ENCODE measurements at regions not wholly inside any gene's neighbourhood (a gene's known extent, or its start where the extent isn't known, plus 50 kb on each side); places are given as distances from the start of the nearest gene placed in this dataset.
A peak's percentile ranks its signal among the peaks of the same experiment; 100 is the strongest.
"Not testable (repeated sequence)": the region's sequence is repeated elsewhere in the genome, so short reads cannot be mapped to it uniquely, and the experiment has no call there.

- DNase-seq = no peak
Measured at GRCh38 chr4:132557660-132558059, 591.4 kb upstream of the PCDH10 start.

- no peak for DNase-seq
Measured at GRCh38 chr4:132564920-132565319, 584.2 kb upstream of the PCDH10 start.

DNA sequence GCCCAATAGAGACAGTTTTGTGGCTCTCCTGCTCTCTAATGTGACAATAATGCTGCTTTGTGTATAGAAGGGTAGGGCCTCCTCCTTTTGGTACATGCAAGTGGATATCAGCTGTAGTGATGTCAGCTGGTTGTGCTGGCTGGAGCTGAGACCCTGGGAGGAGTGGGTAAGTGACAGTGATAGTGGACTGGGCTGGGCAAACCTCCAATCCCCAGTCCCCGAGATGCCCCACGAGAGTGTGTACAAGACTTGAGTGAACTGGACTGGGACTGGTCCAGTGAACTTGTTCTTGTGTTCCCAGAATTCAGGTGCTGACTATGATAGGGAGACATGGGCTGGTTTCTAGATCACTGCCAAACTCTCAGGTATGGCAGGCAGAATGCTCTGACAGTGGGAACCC, 583.6 kb upstream of the PCDH10 start:
- no peak for DNase-seq

DNA sequence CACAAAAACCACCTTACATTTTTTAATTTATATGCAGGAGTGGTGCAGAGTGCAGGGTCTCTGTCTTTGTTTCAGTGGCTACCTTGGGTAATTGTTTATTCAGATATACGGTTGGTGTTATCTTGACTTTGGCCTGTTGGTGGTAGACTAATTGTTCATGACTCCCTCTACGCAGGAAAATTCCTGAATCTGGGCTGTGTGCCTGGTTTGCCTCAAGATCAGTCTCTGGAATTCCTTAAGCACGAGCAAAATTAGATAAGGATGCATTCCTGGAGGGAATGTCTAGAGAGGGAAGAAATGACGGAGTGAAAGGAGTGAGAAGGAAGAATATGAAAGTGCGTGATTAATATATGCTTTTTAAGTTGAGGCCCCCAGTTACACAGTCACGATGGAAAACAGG, 576.9 kb upstream of the PCDH10 start:
- no peak for DNase-seq

- no peak for DNase-seq
Measured at GRCh38 chr4:132587626-132588025, 561.5 kb upstream of the PCDH10 start.

GRCh38 chr4:132592340-132592739, 556.8 kb upstream of the PCDH10 start:
- no peak for DNase-seq

DNA sequence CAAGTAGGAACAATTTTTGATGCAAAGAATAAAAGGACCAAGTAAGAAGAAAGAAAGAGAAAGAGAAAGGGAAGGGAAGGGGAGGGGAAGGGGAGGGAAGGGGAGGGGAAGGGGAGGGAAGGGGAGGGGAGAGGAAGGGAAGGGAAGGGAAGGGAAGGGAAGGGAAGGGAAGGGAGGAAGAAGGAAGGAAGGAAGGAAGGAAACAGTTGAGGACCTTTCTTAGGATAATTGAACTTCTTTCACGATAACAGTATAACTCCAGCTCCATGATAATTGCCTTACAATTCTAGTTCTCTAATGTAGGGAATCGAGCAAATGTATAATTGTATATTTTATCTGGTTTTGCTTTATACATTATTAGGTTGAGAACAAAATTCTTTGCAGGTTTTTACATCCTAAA, 556.2 kb upstream of the PCDH10 start:
- no peak for DNase-seq

DNA sequence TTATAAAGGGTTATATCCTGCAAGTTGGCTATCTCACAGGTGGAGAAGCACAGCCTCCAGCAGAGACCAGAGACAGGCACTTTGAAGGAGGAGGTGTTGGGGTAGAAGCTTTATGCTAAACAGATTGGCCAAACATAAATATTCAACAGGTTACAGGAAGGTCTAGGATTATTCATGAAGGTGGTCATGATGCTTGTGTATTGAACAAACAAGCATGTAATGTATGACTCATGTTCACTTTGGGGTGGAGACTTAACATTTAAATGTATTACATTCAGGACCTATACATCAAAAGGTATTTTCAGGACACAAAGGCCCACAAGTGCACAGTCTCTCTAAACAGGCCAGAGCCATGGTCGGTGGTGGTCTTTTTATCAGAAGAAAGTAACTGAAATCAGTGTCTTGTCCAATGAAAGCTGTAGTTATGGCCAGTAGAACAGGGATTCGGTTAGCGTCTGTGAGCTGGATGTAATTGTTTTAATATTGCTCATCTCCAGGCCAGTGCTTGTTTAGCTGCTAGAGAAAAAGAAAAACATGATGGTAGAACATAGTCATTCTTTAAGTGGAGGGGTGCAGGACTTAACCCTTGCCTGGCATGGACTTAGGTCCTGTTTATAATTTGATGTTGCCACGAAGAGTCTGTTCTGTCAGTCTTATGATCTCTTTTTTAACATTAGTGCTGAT, 555.2 kb upstream of the PCDH10 start:
- no peak for DNase-seq

DNA sequence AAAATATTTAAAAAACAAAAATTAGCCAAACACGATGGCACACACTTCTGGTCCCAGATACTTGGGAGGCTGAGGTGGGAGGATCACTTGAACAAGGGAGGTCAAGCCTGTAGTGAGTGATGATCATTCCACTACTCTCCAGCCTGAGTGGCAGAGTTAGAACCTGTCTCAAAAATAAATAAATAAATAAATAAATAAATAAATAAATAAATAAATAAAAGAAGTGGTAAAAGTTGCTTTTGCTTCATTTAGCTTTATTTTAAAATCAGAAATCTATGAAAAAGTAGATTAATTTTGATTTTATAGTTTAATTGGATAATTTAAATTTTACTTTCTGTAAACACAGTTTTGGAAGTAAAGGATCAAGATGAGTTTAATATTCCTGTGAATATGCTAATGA, 552.9 kb upstream of the PCDH10 start:
- no peak for DNase-seq

DNA sequence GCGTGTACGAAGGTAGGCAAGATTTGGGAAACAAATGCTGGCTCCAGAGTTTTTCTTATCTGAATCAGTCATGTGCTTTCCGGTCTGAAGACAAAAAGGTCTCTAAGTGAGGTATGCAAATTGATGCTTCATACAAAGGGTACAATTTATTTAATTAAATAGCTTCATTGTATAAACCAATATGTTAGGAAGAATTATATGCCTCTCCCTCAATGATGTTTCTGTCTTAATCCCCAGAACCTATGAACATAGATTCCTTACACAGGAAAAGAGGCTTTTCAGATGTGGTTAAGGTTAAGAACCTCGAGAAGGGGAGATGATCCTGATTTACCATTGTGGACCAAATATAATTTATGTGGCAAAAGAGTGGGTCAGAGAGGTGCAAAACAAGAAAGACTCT, 543.5 kb upstream of the PCDH10 start:
- no peak for DNase-seq

DNA sequence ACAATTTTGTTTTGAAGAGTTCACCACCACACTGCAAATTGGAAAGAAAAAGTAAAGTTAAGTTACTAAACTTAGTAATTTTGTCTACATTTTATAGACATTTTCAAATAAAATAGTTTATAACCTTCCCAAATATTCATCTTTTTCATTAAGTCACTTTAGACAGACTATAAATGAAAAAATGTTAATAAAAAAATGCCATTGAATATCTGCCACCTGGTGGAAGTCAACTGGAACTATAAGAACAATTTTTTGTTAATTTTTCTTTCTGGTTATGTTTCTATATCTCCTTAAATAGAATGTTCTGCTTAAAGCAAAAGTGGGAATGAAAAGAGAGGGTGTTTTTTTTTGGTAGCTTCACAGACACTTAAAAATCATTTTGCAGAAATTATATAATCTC, 534.4 kb upstream of the PCDH10 start:
- no peak for DNase-seq

GRCh38 chr4:132619968-132620367, 529.1 kb upstream of the PCDH10 start:
- DNase-seq = no peak

- DNase-seq = peak; percentile 0
Measured at GRCh38 chr4:132642016-132642817, 506.9 kb upstream of the PCDH10 start.

DNA sequence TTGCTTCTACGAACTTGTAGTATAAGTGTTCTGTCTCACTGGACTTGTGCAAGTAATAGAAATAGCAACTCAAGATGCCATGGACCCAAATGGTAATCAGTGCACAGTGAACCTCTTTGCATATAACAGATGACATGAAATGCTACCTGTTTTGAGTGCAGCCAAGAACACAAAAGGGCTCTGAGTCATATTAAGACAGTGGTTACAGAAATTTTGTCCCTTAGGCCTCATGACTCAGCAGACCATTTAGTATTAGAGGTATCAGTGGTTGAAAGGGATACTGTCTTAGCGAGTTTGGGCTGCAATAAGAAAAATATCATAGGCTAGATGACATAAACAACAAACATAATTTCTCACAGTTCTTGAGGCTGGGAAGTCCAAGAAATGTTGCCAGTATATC, 502.9 kb upstream of the PCDH10 start:
- no peak for DNase-seq

DNA sequence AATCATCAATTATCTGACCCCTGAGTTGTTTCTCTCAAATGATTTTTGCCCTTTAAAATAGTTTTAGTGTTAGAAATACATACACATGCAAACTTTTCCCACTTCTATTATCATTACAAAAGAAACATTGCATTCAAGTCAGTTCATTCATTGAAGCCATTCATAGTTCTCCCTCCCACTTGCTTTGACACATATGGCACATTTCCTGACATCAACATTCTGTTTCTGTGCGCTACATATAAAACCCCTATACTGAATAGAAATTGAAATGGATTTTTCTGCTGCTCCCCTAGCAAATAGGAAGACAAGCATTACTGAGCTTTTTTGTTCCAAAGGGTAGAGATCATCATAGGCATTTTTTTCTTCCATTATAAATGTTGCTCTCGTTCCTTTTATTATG, 497.9 kb upstream of the PCDH10 start:
- no peak for DNase-seq

DNA sequence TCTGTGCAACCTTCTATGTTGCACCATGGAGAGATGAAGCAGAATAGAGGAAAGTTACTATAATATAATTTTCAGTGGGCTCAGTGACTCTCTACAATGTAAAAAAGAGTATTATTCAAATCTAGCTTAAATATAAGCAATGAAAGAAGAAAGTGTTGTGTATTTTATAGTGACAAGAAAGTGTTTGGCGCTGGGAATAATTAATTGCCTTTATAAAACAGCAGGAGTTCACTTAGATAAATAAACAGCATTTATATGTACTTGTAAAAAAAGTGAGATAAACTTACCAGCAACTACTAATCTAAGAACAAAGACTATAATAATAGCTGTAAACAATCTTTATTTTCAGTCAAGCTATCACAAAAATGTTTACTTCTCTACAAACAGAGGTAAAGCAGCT, 488.9 kb upstream of the PCDH10 start:
- DNase-seq = no peak

DNA sequence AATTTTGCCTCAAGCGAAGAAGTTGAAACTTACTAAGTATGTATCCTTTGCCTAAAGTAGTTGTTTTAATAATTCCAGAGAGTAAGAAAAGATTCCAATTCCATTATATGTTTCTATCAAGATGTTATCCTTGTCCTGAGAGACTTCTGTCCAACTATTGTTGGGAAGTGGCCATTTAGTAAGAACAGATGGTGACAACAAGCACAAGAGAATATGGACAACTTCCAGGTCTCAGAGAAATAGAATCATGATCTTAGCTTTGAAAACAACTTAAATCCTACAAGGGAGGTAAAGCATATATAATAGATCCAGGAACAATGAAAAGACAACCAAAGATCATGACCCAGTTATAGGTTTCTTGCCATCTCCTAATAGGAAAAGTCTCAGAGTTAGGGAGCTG, 486.6 kb upstream of the PCDH10 start:
- no peak for DNase-seq

DNA sequence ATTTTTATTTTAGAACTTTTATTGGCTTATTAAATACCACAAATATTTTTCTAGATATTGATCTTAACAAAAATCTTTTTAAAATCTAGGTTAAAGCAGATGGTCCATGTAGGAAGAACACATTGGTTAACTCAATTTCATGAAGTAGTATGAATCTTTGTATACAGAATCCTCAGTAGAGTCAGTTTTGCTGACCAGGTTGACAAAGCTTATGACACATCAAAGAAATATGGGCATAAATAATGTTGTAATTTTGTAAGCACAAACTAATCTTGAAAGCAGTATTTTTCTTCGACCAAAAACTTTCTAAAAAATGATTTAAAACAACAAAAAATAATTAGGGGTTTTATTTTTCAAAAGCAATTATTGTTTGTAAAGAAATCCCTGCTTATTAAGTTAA, 479.3 kb upstream of the PCDH10 start:
- DNase-seq = no peak

DNA sequence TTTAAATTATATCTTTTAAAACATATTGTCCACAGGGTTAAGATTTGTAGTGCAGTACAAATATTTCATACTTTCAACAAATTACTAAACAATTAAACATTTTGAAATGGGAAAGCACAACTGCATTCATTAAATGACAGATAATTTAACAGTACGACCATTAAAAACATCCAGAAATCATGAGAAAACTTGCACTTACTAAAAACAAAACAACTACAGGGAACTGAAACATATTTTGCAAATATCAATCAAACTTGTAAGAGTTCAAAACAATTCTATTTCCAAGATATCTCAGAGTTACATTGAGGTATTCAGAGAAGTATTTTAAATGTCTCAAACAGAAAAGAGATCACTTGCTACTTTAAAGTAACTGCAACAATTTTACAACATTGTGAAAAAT, 478.5 kb upstream of the PCDH10 start:
- DNase-seq = no peak

DNA sequence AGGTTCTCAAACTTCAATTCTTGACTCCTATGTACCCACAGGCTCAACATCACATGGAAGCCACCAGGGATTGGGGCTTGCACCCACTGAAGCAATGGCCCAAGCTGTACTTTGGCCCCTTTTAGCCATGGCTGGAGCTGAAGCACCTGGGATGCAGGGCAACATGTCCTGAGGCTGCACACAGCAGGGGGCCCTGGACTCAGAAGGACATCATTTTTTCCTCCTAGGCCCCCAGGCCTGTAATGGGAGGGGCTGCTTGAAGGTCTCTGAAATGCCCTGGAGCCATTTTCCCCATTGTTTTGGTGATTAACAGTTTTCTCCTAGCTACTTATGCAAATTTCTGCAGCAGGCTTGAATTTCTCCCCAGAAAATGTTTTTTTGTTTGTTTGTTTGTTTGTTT, 465.1 kb upstream of the PCDH10 start:
- DNase-seq = no peak

GRCh38 chr4:132691026-132691425, 458.1 kb upstream of the PCDH10 start:
- no peak for DNase-seq

GRCh38 chr4:132691668-132692067, 457.4 kb upstream of the PCDH10 start:
- DNase-seq = no peak

DNA sequence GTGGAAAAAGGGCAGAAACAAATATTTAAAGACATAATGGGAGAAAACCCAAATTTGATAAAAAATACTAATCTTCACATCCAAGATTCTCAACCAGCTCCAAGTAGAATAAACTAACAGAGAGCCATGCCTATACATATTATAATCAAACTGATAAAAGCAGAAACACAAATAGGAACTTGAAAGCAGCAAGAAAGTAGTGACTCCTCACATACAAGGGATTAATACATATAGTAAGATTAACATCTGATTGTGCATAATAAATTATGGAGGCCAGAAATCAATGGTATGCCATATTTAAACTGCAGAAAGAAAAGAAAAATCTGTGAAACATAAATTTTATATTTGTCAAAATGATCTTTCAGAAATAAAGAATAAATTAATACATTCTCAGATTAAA, 454.3 kb upstream of the PCDH10 start:
- no peak for DNase-seq

DNA sequence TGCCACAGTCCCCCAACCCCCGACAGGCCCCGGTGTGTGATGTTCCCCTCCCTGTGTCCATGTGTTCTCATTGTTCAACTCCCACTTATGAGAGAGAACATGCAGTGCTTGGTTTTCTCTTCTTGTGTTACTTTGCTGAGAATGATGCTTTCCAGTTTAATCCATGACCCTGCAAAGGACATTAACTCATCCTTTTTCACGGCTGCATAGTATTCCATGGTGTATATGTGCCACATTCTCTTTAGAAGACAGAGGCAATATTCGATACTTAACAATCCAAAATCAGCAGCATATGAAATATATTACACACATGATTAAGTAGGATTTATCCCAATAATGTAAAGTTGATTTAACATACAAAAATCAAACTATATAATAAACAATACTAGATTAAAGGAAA, 451.6 kb upstream of the PCDH10 start:
- not testable (repeated sequence) for DNase-seq

- no peak for DNase-seq
Measured at GRCh38 chr4:132707955-132708354, 441.1 kb upstream of the PCDH10 start.

All from NCI-H774 (cell line).